ENCODE measurements at regions not wholly inside any gene's neighbourhood (a gene's known extent, or its start where the extent isn't known, plus 50 kb on each side); places are given as distances from the start of the nearest gene placed in this dataset.

GRCh38 chr7:156461881-156462665 is 178.5 kb upstream of the RNF32 start:
- CTCF ChIA-PET: no interaction called here
- TF ChIP-seq CTCF (IDR thresholded peaks at IDR 0.05): no peak
- TF ChIP-seq POLR2AphosphoS5 (IDR thresholded peaks at IDR 0.05; ENCODE audit: low read depth, low read length): no peak
- TF ChIP-seq REST (IDR thresholded peaks at IDR 0.05; ENCODE audit: insufficient read depth in 1 of 2, low read depth in 2 of 2, low read length in 1 of 2): no peak
- in situ Hi-C loops (cut with HindIII; ENCODE audit: low pct_unique_long_range_greater_than_20kb, low sequenced_read_pairs): no loop called here
- no peak for ATAC-seq
- H3K36me3 ChIP-seq (ENCODE audit: control insufficient read depth, insufficient read depth, low read length): no peaks in the 10 kb centered on the region
- no peak for DNase-seq (ENCODE audit: low read depth, low spot score)
- no peak overlapping the region for H3K27ac ChIP-seq (ENCODE audit: low read length)
- H3K27me3 ChIP-seq (ENCODE audit: control insufficient read depth, insufficient read depth, low read length): peaks cover 5% of the 10 kb centered on the region; the same call in 1 of the 2 replicates
- no peak overlapping the region for H3K4me3 ChIP-seq (ENCODE audit: low read depth in 2 of 2, low read length in 2 of 2)
- no peaks in the 10 kb centered on the region for H3K9me3 ChIP-seq (ENCODE audit: control insufficient read depth, insufficient read depth, low read depth, low read length)
- POLR2A ChIA-PET: no interaction called here
- BruUV-seq (replicated peaks): no TSS peak
- intact Hi-C loops (cut with micrococcal nuclease; ENCODE audit: unreplicated experiment): no loop called here
- no peaks in the 10 kb centered on the region for H3K4me1 ChIP-seq (ENCODE audit: control insufficient read depth, insufficient read depth, low read length)

GRCh38 chr7:156460858-156461627 is 179.5 kb upstream of the RNF32 start:
- ChIA-PET POLR2A (no interaction called here), CTCF (interaction anchor here (0.6 kb wide), 1 partner anchor 649 kb away, joined by 3 read pairs; the partner anchor contains the start of gene SHH)

More at GRCh38 chr7:156460858-156461627, 179.5 kb upstream of the RNF32 start:
- TF ChIP-seq CTCF (IDR thresholded peaks at IDR 0.05) (no peak), SIN3A (IDR thresholded peaks at IDR 0.05; ENCODE audit: borderline replicate concordance, insufficient read depth, low read depth, low read length) (no peak), POLR2AphosphoS5 (IDR thresholded peaks at IDR 0.05; ENCODE audit: low read depth, low read length) (no peak)
- ATAC-seq (no peak), DNase-seq (ENCODE audit: low read depth, low spot score) (no peak)
- Histone ChIP-seq H3K27me3 (ENCODE audit: control insufficient read depth, insufficient read depth, low read length) (peaks cover 5% of the 10 kb centered on the region; the same call in 1 of the 2 replicates), H3K9me3 (ENCODE audit: control insufficient read depth, insufficient read depth, low read depth, low read length) (no peaks in the 10 kb centered on the region), H3K4me1 (ENCODE audit: control insufficient read depth, insufficient read depth, low read length) (no peaks in the 10 kb centered on the region), H3K27ac (ENCODE audit: low read length) (no peak overlapping the region), H3K36me3 (ENCODE audit: control insufficient read depth, insufficient read depth, low read length) (no peaks in the 10 kb centered on the region), H3K4me3 (ENCODE audit: low read depth in 2 of 2, low read length in 2 of 2) (no peak overlapping the region)
- in situ Hi-C loops (cut with HindIII; ENCODE audit: low pct_unique_long_range_greater_than_20kb, low sequenced_read_pairs): no loop called here
- BruUV-seq (replicated peaks): no TSS peak
- intact Hi-C loops (cut with micrococcal nuclease; ENCODE audit: unreplicated experiment): no loop called here

All from Panc1 (cell line).